ENCODE measurements at regions not wholly inside any gene's neighbourhood (a gene's known extent, or its start where the extent isn't known, plus 50 kb on each side); places are given as distances from the start of the nearest gene placed in this dataset.

GRCh38 chr13:58633226-58633625, 1001.7 kb downstream of the PCDH17 start:
- no peak for DNase-seq (ENCODE audit: low read depth in 2 of 2)
- no peak overlapping the region for H3K4me3 ChIP-seq (replicated peaks in 1 of 2; ENCODE audit: low read depth in 2 of 2, low read length in 2 of 2)
- no peak for TF ChIP-seq CTCF (IDR thresholded peaks at IDR 0.05; ENCODE audit: low read depth, low read length)

GRCh38 chr13:58655086-58655485, 1023.5 kb downstream of the PCDH17 start:
- H3K4me3 ChIP-seq (replicated peaks in 1 of 2; ENCODE audit: low read depth in 2 of 2, low read length in 2 of 2) = no peak overlapping the region
- no peak for DNase-seq (ENCODE audit: low read depth in 2 of 2)
- TF ChIP-seq CTCF (IDR thresholded peaks at IDR 0.05; ENCODE audit: low read depth, low read length) = no peak

- no peak for DNase-seq (ENCODE audit: low read depth in 2 of 2)
- TF ChIP-seq CTCF (IDR thresholded peaks at IDR 0.05; ENCODE audit: low read depth, low read length) = no peak
- no peak overlapping the region for H3K4me3 ChIP-seq (replicated peaks in 1 of 2; ENCODE audit: low read depth in 2 of 2, low read length in 2 of 2)
Measured at GRCh38 chr13:58660826-58661225, 1029.3 kb downstream of the PCDH17 start.

- TF ChIP-seq CTCF (IDR thresholded peaks at IDR 0.05; ENCODE audit: low read depth, low read length) = no peak
- no peak for DNase-seq (ENCODE audit: low read depth in 2 of 2)
- H3K4me3 ChIP-seq (replicated peaks in 1 of 2; ENCODE audit: low read depth in 2 of 2, low read length in 2 of 2) = no peak overlapping the region
Measured at GRCh38 chr13:58666331-58666730, 1034.8 kb downstream of the PCDH17 start.

GRCh38 chr13:58667096-58667495, 1035.6 kb downstream of the PCDH17 start:
- DNase-seq (ENCODE audit: low read depth in 2 of 2) = no peak
- no peak for TF ChIP-seq CTCF (IDR thresholded peaks at IDR 0.05; ENCODE audit: low read depth, low read length)
- no peak overlapping the region for H3K4me3 ChIP-seq (replicated peaks in 1 of 2; ENCODE audit: low read depth in 2 of 2, low read length in 2 of 2)

- no peak overlapping the region for H3K4me3 ChIP-seq (replicated peaks in 1 of 2; ENCODE audit: low read depth in 2 of 2, low read length in 2 of 2)
- no peak for DNase-seq (ENCODE audit: low read depth in 2 of 2)
- no peak for TF ChIP-seq CTCF (IDR thresholded peaks at IDR 0.05; ENCODE audit: low read depth, low read length)
Measured at GRCh38 chr13:58680115-58680514, 1048.6 kb downstream of the PCDH17 start.

GRCh38 chr13:58682616-58683015, 1051.1 kb downstream of the PCDH17 start:
- TF ChIP-seq CTCF (IDR thresholded peaks at IDR 0.05; ENCODE audit: low read depth, low read length) = no peak
- no peak for DNase-seq (ENCODE audit: low read depth in 2 of 2)
- no peak overlapping the region for H3K4me3 ChIP-seq (replicated peaks in 1 of 2; ENCODE audit: low read depth in 2 of 2, low read length in 2 of 2)
